ENCODE measurements at regions not wholly inside any gene's neighbourhood (a gene's known extent, or its start where the extent isn't known, plus 50 kb on each side); places are given as distances from the start of the nearest gene placed in this dataset.

- no peak for DNase-seq
These were observed 545.0 kb downstream of the GBA3 start for GRCh38 chr4:23237771-23238170.

DNA sequence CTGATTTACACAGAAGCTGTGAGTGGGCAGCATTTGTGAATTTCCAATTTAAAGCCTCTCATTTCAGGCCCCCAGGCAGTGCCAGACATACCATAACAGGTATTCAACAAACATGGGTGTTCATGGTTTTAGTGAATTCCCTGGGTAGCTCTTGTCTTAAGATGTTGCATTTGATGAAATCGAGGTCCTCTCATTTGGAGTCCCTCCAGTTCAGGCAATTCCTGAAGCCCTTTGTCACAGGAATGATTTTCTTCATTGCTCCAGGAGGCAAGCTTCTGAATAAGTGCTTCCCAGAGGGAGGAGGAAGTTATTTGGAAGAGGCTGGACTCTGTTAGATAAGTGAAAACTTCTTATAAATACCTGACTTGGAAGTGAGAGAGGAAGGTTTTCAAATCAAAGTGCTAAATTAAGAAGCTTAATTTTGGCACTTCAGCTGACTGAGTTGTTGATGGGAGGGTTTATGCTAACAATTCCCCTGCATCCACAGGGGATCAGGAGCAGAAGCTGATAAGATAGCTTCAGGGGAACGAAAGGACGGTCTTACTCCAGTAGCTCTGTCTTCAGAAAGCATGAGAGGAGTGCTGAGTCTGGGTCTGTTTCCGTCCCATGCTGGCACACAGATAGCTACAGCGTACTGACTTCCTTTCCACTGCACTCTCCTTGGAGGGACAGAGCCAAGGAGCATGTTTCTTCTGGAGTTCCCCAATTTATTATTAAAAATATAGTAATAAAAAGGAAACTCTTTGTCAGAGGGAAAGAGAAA lies 543.1 kb downstream of the GBA3 start:
- DNase-seq, result no peak

- DNase-seq, result no peak
These were observed 542.0 kb downstream of the GBA3 start for GRCh38 chr4:23234716-23235115.

DNA sequence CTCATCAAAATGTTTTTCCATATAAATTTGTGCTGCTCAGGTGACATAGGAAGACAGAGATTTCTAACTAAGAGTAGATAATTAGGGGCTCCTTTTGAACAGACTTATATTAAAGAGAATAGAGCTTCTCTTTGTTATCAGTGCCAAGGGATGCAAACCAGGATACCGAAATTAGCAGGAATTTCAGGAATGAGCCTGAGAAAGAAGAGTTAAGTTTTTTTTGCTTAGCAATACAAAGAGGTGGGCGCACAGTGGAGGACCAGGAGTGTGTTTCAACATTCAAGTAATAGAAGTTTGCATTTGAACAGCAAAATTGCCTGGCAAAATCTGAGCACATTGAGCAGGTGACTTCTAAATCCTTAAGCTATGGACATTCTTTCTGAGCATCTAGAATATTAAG lies 541.3 kb downstream of the GBA3 start:
- DNase-seq, result no peak

- DNase-seq, result no peak
These were observed 540.9 kb downstream of the GBA3 start for GRCh38 chr4:23233596-23233995.

DNA sequence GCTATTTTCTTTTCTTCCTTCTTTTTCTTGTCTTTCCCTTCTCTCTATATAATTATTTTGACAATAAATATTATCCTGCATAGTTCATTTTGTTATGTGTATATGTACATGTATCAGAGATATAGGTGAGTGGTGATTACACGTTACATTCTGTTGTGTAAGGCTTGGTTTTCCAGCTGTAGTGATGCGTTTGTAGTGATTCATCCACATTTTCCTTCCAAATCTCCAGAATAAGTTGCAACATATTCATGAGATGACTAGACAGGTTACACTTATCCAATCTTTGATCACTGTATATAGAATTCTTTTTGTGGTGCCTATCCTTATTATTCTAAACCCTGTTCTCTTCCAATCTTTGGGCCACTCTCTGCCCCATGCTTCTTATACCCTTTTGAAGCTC lies 540.2 kb downstream of the GBA3 start:
- no peak for DNase-seq

- no peak for DNase-seq
These were observed 532.8 kb downstream of the GBA3 start for GRCh38 chr4:23225564-23225963.

- DNase-seq, result no peak
These were observed 532.1 kb downstream of the GBA3 start for GRCh38 chr4:23224684-23225420.

DNA sequence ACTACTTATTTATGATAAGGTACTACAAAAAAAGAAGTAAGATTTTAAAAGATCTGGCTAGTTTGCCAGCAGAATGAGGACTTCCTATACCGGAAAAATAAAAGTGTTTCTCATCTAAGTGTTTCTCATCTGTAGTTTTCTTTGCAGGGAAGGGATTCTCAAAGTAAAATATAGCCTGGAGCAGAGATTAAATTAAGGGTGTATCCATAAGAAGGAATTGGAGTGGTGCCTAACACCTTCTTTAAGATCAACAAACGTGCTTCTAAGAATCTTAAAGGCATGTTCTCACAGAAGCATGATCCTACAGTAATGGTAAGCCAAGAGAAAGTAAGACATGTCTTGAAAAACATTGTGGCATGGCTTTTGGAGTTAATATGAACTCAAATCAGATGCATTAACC lies 528.2 kb downstream of the GBA3 start:
- no peak for DNase-seq

- no peak for DNase-seq
These were observed 527.2 kb downstream of the GBA3 start for GRCh38 chr4:23219779-23220408.

- no peak for DNase-seq
These were observed 520.5 kb downstream of the GBA3 start for GRCh38 chr4:23213198-23213597.

DNA sequence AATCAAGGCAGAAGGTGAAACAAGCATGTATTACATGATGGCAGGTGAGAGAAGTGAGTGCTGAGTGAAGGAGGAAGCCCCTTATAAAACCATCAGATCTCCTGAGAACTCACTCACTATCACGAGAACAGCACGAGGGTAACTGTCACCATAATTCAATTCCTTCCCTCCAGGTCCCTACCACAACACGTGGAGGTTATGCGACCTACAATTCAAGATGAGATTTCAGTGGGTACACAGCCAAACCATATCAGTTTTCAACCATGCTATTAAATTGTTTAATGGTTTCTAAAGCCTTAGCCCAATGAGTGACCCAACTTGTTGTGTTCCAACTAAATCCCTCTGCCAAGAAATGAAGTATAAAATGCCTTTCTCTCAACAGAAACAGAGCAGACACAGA lies 519.8 kb downstream of the GBA3 start:
- no peak for DNase-seq

DNA sequence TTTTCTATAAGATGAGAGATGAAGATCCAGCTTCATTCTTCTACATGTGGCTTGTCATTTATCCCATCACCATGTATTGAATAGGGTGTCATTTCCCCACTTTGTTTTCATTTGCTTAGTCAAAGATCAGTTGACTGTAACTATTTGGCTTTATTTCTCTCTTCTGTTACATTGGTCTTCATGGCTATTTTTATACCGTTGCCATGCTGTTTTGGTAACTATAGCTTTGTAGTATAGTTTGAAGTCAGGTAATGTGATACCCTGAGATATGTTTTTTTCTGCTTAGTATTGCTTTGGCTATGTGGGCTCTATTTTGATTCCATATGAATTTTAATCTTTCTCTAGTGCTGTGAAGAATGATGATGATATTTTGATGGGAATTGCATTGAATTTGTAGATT lies 514.3 kb downstream of the GBA3 start:
- no peak for DNase-seq

DNA sequence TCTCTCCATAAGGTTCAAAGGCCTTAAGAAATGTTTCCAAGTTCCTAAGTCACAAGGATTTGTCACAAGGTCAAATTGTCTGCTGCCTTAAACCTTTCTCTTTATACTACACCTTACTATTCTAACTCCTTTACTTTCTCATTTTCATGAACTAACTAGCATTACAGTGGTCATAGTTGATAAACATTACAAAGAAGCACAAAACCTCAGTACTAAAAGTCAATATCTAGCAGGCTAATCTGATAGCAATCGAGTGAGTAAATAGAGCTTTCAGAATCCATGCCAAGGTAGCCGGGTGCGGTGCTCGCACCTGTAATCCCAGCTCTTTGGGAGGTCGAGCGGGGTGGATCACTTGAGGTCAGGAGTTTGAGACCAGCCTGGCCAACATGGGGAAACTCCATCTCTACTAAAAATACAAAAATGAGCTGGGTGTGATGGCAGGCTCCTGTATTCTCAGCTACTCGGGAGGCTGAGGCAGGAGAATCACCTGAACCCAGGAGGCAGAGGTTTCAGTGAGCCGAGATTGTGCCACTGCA lies 510.0 kb downstream of the GBA3 start:
- no peak for DNase-seq

DNA sequence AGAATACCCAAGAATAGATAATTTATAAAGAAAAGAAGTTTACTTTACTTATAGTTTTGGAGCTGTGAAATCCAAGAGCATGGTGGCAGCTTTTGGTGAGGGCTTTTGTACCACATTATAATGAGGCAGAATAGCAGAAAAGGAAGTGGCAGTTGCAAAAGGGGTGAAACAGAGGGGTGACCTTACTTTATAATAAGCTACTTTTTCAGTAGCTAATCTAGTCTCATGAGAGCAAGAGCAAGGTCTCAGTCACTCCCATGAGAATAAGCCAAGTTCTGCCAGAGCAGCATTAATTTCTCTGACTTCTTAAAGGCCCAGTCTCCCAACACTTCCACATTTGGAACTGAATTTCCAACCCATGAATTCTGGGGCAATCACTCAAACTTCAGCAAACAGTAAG lies 502.0 kb downstream of the GBA3 start:
- no peak for DNase-seq

- DNase-seq, result no peak
These were observed 481.4 kb downstream of the GBA3 start for GRCh38 chr4:23174179-23174578.

DNA sequence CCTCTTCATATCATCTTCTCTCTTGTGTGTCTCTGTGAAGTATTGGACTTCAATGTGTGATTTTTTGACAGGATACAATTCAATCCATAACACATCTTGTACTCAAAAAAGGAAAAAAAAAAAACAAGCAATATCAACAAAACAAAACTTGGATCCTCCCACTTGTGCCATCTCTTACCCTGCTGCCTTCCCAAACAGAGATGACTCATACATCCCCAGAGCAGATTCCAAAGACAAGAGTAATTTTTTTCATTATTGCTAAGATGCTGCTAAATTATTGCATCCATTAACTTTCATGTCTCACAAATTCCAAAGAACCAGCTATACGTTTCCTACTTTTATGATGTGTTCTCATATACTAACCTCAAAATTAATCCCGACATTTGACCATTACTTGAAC lies 479.2 kb downstream of the GBA3 start:
- no peak for DNase-seq

- DNase-seq, result no peak
These were observed 477.0 kb downstream of the GBA3 start for GRCh38 chr4:23169608-23170311.

- no peak for DNase-seq
These were observed 474.2 kb downstream of the GBA3 start for GRCh38 chr4:23166919-23167318.

GRCh38 chr4:23166407-23166806 lies 473.7 kb downstream of the GBA3 start:
- no peak for DNase-seq

- no peak for DNase-seq
These were observed 472.9 kb downstream of the GBA3 start for GRCh38 chr4:23165669-23166068.

DNA sequence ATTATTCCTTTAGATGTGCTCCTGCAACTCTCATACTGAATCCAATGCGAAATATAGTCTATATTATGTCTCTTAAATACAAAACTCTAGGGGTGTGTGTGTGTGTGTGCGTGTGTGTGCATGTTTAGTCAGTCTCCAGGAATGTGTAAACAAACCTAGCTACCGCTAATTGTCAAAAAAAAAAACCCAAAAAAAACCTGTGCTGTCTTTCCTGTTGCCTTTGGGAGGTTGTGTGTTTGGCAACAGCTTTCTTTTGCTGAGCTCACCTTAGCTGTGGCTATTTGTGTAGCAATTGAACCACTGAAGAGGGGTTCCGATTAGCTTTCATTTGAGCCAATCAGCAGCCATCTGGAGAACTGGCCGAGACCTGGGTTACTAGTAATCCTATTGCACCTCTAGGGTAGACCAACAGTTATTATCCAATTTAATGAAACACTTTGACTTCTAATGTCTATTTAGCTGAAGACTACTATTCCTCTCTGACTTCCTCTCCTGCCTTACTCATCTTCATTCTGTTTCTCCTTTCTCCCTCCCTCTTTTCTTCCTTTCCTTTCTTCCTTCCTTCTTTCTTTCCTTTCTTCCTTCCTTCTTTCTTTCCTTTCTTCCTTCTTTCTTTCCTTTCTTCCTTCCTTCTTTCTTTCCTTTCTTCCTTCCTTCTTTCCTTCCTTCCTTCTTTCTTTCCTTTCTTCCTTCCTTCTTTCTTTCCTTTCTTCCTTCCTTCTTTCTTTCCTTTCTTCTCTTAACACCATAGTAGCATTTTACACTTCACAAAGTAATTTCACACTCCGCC lies 471.1 kb downstream of the GBA3 start:
- DNase-seq, result no peak

Measured in GOT3 (cell line).